HG03135 (cell line): ENCODE measurements at regions not wholly inside any gene's neighbourhood (a gene's known extent, or its start where the extent isn't known, plus 50 kb on each side); places are given as distances from the start of the nearest gene placed in this dataset.

Experiments used
- ATAC-seq: cut with Tn5 transposase; IDR thresholded peaks from one replicate; pipeline ENCODE4 v1.9.1; 2021; ENCODE audit warnings: mild to moderate bottlenecking, moderate library complexity; ENCODE audit not compliant: unreplicated experiment

DNA sequence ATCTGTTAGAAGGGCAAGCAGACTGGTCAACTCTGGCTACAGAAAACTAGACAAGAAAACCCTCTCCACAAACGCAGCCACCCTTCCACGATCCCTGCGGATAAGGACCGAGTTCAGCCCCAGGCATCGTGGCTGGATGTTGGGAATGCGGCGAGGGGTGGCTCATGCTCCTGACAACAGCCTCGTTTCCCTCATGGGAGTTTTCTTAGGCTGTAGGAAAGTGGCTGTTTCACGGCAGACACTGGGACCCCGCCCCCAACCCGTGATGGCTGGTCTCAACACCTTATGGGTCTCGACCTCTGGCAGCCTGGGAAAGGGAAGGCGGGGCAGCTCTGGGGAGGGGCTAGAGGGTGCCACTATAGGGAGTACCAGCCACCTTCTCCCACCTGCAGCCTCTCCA lies 123.3 kb downstream of the RFLNA start:
- no peak for ATAC-seq

DNA sequence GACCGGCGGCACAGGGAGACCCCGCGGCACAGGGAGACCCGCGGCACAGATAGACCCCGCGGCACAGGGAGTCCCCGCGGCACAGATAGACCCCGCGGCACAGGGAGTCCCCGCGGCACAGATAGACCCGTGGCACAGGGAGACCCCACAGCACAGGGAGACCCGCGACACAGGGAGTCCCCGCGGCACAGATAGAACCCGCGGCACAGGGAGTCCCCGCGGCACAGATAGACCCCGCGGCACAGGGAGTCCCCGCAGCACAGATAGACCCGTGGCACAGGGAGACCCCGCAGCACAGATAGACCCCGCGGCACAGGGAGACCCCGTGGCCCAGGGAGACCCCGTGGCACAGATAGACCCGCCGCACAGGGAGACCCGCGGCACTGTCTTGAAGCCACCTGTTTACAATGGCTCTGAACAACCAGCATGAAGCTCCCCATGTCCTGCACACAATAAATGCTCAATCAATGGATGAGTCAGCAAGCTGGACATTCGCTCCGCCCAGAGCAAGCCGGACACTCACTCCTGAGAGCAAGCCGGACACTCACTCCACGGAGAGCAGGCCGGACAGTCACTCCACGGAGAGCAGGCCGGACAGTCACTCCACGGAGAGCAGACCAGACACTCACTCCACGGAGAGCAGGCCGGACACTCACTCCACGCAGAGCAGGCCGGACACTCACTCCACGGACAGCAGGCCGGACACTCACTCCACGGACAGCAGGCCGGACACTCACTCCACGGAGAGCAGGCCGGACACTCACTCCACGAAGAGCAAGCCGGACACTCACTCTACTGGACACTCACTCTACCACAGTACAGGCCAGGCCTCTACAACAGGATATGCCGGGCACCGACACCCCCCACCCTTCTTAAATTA lies 121.9 kb downstream of the RFLNA start:
- no peak for ATAC-seq

DNA sequence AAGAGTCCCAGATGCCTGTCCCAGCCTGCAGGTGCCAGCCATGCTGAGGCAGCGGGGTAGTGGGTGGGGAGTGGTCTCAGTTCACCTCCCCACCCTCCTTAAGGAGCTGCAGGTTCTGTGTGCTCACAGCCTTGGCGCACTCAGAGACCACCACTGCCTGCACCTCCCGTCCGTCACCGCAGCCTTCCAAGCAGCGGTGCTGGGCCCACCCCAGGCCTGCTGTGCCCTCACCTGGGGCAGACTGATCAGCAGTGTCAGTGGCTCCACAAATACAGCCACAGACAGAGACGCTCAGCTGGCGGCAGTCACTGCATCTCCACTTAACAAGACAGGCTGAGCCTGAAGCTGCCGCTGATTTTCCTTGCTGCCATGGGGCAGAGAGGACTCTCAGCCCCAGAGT lies 120.2 kb downstream of the RFLNA start:
- no peak for ATAC-seq

DNA sequence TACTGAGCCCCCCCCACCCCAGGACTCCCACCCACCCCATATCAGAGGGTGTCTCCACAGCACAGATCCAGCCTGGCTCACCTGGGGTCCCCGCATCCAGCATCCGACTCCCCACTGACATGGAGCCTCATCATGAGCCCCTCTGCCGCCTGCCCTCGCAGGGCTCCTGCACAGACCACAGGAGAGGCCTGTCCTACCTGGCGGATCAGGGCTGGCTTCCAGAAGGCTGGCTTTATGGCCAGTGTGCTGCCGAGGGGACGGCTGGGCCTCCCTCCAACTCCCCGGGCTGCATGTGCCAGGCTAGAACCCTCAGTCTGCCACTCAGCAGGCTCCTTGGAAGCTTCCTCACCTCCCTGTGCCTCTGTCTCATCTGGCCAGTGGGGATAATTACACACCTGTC lies 119.0 kb downstream of the RFLNA start:
- no peak for ATAC-seq

DNA sequence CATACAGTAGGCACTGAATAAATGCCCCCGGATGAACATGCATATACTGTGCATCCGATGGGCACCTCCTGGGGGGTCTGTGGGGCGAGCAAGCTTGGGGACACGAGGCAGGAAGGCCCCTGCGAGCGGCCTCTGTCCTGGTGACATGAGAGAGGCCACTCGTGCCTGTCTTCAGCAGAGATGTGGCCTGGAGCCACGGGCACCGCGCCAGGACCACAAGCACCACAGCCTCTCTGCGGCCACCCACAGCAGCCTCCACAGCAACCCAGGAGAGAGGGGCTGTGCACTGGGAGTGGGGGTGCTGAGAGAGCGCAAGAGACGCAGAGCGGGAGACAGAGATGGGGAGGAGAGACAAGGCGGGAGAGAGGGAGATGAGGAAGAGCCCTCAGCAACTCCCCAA lies 118.5 kb downstream of the RFLNA start:
- ATAC-seq: no peak

DNA sequence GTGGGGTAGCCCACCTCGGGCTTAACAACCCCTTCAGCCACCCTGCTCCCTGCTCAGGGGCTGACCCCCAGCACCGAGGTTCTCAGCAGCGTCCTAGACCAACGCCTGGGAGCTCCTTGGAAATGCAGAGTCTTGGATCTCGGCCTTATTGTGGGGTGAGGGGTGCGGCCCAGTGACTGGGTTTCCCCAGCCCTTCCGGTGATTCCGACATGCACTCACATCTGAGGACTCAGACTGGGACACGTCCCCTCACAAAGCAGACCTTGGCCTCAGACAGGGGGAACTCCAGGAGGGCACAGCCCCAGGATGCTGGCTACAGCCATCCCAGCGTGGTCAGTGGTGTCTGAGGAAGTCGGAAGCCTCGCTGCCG lies 117.7 kb downstream of the RFLNA start:
- no peak for ATAC-seq

DNA sequence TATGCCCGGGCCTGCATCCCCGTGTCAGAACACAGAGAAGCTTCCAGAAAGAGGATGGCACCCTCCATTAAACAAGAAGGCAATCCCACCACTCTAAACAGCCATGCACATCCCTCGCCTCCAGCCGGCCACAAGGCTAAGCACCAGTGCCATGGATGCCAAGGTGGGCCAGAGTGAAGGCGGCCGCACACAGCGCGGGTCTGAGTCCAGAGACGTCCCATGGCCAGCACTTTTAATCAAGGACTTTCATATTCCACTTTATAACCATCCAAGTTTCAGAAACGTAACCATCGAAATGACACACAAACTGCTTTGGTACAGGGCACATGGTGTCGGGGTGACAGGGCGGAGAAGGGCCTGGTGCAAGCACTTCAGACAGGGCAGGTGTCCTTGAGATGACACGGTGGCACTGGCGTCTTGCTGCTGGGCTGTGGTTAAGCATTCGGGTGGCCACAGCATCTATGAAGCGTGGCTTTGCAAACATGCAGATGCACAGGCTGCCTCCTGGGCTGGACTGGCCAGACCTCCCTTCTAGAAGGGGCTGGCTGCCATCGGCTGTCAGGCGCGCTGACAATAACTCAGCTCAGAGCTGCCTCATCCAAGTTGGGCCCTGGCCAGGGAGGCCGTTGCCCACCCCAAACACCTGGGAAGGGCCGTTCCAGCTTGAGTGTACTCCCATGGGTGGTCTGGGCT lies 117.2 kb downstream of the RFLNA start:
- no peak for ATAC-seq

DNA sequence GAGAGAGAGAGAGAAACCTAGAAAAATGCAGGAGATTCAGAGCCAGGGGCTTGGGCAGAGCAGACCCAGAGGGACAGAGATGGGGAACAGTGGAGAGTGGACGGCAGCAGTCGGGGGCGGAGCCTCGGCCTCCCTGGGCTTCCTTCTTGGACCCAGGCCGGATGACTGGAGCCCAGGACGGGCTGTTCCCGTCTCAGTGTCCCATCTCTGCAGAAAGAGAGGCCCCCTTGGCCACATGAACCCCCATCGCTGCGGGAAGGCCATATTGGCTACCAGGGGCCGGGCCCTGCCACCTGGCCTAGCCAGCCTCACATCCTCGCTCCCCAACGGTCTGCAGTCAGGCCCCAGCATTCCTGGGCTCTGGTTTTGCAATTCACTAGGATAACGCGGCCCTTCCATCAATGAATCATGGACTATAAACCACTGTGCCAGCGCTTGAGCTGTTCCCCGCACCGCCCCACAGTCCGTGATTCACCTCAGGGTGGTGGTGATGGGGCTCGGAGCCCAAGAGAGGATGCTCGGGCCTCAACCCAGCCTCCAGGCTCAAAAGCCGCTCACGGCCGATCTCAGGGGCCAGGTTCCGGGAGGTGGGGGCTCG lies 116.5 kb downstream of the RFLNA start:
- ATAC-seq: no peak

DNA sequence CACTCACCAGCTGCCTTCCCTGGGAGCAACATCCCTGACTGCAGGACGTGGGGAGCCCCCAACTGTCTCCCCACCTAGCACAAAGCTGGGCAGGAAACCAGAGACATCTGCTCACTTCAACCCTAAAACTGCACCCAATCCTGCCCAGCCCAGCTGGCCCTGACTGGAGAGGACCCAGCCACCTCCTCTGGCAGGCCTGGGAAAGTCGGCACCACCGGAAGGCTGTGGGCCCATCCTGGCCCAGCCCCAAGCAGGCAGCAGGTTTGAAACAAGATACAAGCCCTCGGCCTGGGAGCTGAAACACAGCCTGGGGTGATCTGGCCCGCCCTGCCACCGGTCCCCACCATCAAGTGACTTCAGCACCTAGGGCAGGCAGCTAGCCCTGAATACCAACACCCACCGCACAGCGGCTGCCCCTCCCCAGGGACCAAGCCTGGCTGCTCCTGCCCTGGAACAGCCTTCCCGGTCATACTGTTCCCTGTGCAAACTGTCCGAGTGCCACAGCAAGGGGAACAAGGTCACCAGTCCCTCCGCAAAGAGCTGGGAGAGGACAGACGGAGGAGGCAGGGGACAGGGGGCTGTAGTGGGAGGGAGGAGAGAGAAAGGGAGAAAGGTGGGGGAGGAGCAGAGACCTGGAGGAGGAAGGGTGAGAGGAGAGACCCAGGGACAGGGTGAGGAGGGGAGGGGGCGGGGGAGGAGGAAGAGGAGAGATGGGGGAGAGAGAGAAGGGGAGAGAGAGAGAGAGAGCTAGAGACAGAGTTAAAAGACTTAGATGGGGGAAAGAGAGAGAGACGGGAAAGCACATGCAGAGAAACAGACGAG lies 115.7 kb downstream of the RFLNA start:
- no peak for ATAC-seq

DNA sequence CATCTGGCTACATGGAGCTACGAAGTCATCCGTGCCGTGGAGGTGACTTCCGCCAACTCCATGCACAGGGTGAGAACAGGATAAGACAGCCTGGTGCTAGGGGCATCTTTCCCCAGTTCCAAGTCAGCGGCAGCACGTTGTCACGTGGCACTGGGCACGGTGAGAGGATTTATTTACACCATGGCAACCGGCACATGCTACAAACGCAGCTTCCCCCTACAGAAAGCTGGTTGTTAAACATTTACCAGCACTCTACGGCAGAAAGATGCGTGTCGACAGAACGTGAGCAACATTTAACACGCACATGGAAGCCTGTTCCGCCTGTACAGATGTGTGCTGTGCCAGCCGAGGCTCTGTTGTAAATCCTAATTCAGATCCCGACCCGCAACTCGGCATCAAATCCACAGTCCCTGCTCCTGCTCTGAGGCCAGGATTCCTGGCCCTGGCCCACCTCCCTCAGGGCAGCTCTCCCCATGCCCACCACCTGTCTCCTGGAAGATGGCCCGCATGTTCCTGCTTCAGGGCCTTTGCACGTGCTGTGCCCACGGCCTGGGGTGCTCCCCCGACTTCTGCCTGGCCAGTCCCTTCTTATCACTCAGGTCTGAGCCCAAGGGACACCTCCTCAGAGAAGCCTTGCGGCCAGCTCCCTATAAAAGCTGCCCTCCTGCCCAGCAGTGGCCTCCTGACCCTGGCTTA lies 114.1 kb downstream of the RFLNA start:
- no peak for ATAC-seq

DNA sequence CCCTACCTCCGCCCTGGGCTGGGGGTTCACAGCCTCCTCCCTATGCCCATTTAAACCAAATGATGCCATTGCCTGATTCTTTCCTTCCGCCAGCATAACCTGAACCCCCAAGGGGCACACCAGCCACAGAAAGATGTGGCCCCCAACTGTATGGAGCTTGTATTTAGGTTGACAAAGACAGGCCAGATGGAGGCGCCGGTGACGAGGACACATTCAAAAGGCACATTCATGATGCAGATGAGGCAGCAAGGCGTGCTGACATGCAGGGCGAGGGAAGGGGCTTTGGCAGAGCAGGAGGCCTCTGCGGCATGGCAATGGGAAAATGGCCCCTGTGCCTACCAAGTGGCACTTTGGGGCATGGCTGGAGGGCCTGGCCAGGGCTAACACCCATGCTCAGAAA lies 112.2 kb downstream of the RFLNA start:
- no peak for ATAC-seq

DNA sequence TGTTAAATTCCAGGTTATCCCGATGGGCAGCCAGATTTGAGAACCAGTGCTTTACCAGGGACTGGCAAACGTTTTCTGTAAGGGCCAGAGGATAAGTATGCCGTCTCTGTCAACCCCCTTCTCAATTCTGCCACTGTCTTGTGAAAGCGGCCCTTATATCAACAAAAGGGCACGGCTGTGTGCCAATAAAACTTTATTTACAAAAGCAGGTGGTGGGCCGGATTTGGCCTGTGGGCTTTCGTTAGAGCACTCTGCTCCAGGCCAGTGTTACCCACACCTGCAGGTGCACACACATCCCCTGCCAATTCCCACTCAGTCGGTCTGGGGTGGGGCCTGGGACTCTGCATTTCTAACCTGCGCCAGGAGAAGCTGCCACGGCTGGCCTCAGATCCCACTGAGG lies 111.2 kb downstream of the RFLNA start:
- no peak for ATAC-seq

DNA sequence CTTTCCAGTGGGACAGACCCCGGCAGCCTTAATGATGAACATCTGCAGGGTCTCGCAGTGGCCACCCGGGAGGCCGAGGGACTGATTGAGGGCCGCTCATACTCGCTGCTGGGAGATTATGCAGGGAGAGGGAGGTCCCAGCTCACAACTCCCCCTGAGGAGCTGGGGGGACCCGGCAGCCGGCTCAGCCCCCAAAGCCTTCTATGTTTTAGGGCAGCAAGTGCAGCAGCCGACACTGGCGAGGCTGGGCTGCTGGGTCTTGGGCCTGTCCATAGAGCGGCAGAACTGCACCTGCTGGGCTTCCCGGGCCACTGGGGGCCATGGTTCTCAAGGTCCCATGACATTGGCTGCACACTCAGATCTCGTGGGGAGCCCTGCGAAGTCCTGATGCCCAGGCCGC lies 110.7 kb downstream of the RFLNA start:
- no peak for ATAC-seq

DNA sequence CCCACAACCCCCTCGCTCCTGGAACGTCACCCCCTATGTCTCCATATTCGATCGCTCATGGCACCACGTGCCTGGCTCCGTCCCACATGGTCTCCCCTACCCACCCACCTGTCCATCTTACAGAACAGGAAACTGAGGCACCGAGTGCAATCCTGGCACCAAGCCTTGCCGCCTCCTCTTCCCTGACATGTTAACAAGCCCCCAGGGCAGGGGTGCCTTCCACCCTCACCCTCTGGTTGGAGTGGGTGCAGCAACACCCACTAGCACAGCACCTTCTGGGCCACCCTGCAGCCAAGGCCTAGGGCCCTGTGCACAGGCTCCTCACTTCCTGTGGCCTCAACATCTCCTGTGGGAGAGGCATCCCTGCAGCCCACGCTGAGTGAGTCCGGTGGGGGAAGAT lies 110.3 kb downstream of the RFLNA start:
- ATAC-seq: no peak

DNA sequence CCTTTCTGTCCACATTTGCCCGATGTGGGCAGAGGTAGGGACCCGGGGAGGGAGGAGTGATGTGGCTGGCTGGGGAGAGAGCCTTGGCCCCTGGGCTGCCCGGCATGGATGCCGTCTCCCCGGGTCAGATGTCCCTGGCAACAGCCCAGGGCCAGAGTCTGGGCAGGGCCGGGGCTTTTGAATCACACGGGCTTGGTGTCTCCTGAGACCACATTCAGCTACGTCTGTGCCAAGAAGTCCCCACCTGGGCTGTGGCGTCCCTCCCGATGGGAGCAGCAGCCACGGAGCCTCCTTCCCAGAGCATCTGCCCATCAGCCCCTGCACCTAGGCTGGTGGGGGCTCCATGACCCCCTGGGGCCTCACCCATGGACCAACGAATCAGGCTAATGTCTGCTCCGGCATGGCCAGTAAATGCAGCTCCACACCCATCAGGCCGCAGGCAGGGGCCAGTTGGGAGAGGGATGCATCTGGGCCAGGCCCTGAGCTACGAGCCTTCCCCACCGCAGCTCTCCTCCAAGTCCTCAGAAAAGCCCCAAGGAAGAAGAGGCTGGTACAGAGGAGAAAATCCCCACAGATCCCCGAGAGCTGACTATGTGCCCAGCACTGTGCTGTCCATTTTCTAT lies 109.4 kb downstream of the RFLNA start:
- no peak for ATAC-seq

DNA sequence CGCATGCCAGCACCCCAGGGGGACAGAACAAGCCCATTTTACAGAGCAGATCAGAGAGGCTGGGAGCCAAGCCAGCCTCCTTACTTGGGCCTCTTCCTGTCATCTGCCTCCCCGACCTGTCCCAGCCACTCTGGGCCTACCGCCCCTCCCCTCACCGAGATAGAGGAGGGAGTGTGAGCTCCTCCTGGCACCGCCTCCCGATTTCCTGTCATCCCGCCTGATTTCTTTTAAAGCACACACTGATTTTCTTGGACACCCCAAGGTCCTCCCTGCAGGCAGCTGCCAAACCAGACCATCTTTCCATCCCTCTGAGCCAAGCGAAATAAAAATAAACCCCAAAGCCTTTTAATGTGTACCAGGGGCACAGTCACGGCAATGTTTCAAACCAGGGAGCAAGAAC lies 108.4 kb downstream of the RFLNA start:
- no peak for ATAC-seq

DNA sequence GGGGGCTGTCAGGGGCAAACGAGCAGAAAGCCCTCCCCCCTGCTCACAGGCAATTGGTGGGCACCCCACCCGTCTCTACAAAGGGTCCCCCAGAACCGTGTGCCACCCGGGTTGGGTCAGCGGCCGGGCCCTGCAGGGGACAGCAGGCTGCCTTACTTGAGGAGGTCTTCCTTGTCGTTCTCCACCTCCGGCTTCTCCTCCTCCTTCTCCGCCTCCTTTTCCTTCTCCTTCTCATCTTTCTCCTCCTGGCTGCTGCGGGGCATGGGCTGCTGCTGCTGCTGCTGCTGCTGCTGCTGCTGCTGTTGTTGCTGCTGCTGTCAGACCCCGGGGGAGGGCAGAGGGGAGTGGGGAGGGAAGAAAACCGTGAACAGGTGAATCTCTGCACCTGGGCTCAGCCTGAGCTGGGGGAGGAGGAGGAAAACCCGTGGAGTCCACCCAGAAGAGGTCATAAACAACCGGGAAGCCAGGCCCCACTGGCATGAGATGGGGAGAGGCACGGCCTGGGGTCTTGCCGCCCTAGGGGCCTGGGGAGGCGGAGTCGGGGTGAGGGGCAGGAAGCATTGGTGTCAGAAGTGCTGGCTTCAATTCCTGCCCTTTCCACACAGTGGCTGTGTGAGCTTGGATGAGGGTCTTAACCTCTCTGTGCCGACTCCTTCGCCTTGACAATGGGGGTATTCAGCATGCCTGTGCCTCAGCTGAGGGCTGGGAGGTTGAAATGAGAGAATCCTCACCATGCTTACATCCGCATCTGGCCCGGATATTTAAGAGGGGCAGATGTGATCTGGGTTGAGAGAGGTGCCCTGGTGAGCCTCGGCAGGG lies 107.6 kb downstream of the RFLNA start:
- ATAC-seq: no peak

DNA sequence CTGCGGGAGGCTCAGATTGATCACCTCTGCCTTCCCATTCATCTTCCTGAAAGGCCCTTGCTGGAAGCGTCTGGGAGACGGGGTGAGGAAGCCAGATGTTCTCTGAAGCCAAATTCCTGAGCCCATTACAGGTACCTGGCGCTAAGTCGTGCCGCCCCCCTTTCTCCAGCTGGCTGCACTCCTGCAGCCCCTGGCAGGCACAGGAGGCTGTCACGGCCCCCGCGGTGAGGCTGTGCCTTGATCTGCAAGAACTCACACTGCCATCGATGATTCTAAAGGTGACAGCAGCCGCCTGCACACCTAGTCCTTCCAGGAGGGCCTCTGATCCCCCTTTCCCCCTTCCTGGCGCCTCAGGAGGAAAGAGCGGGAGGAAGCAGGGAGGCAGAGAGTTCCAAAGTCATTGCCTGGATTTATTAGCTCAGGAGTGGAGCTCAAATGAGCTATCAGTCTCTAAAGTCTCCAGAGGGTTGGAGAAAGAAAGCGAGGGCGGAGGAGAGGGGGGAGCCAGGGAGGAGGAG lies 106.9 kb downstream of the RFLNA start:
- ATAC-seq: no peak

DNA sequence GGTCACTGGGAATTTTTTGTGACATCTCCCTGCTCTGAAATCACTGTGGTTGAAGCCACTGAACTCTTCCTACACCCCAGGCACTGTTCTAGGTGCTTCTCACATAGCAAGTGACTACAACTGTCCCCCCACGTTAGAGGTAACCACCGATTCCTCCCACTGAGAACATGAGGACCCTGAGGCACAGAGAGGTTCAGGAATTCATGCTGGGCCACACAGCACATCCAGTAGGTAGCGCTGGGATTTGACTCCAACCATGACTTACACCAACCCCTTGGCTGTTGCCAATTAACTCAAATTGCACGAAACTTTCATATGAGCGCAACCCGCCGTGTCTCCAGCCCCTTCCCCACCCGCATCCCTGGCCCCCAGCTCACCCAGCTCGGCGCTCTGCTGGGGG lies 105.2 kb downstream of the RFLNA start:
- ATAC-seq: no peak
